NCI-H1417 (cell line): ENCODE measurements at regions not wholly inside any gene's neighbourhood (a gene's known extent, or its start where the extent isn't known, plus 50 kb on each side); places are given as distances from the start of the nearest gene placed in this dataset.

Source experiments
- DNase-seq, 3 experiments: peaks; one replicate each; lab custom pipeline; 2025; lab: John Stamatoyannopoulos, UW

- no peak for DNase-seq
Observed at GRCh38 chr15:39181940-39182339, 398.9 kb upstream of the THBS1 start.

- no peak for DNase-seq
Observed at GRCh38 chr15:39183164-39183881, 397.6 kb upstream of the THBS1 start.

- DNase-seq: no peak
Observed at GRCh38 chr15:39184701-39185390, 396.0 kb upstream of the THBS1 start.

GRCh38 chr15:39188314-39188713 lies 392.6 kb upstream of the THBS1 start:
- no peak for DNase-seq

GRCh38 chr15:39188930-39189329 lies 391.9 kb upstream of the THBS1 start:
- no peak for DNase-seq

GRCh38 chr15:39191871-39192291 lies 389.0 kb upstream of the THBS1 start:
- DNase-seq: no peak

- DNase-seq: no peak
Observed at GRCh38 chr15:39192351-39192750, 388.5 kb upstream of the THBS1 start.

GRCh38 chr15:39192979-39193560 lies 387.8 kb upstream of the THBS1 start:
- DNase-seq: no peak

GRCh38 chr15:39193611-39194010 lies 387.3 kb upstream of the THBS1 start:
- DNase-seq: no peak

GRCh38 chr15:39194106-39194830 lies 386.6 kb upstream of the THBS1 start:
- no peak for DNase-seq

- no peak for DNase-seq
Observed at GRCh38 chr15:39195961-39196486, 384.9 kb upstream of the THBS1 start.

- peak; percentile 1 to 54 (median 22) for DNase-seq
Observed at GRCh38 chr15:39198044-39199000, 382.6 kb upstream of the THBS1 start.

GRCh38 chr15:39199076-39199475 lies 381.8 kb upstream of the THBS1 start:
- no peak for DNase-seq

- DNase-seq: peak in 1 of 3 experiments; percentile 5
Observed at GRCh38 chr15:39200586-39200985, 380.3 kb upstream of the THBS1 start.

- DNase-seq: no peak
Observed at GRCh38 chr15:39202641-39203040, 378.2 kb upstream of the THBS1 start.

GRCh38 chr15:39204031-39204430 lies 376.8 kb upstream of the THBS1 start:
- no peak for DNase-seq

GRCh38 chr15:39205081-39205480 lies 375.8 kb upstream of the THBS1 start:
- DNase-seq: no peak

- DNase-seq: no peak
Observed at GRCh38 chr15:39205506-39206371, 375.1 kb upstream of the THBS1 start.

GRCh38 chr15:39207532-39208115 lies 373.3 kb upstream of the THBS1 start:
- DNase-seq: peak in 1 of 3 experiments; percentile 3

- no peak for DNase-seq
Observed at GRCh38 chr15:39208187-39208586, 372.7 kb upstream of the THBS1 start.
